Renal cortex interstitium (tissue), 11 donors: ENCODE measurements at regions not wholly inside any gene's neighbourhood (a gene's known extent, or its start where the extent isn't known, plus 50 kb on each side); places are given as distances from the start of the nearest gene placed in this dataset.
A peak's percentile ranks its signal among the peaks of the same experiment; 100 is the strongest.

Experiments
- DNase-seq, 11 donors: peaks; one replicate each; pipeline ENCODE4 v3.0.0-alpha.2; 2013; ENCODE audit warnings: low read depth in 9 of 11, low spot score in 4 of 11; ENCODE audit errors: extremely low read depth in 1 of 11

DNA sequence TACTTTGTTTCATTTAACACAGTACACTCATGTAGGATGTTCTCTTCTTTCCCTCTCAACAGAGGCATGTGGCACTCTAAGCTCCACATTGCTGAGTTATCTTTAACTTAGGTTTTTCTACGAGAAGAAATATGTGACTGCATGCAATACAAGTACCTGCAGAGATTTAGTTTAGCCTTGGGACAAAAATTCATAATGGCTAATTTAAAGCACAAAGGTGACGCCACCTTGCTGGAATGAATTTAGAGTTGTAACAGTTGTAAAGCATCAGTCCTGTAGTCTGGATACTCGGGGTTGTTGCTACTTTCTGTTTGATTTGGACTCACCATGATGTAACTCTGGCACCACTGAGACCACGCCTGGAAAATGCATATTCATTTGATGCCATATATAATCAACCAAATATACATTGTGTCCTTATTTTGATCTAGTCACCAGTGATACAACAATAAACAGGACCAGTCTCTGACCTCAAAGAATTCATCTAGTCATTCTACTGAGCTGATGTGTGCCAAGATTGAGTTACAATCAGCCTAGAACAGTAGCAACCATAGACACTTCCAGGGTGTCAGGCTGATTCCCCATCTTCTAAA lies 451.0 kb upstream of the ZFP42 start:
- DNase-seq: no peak

DNA sequence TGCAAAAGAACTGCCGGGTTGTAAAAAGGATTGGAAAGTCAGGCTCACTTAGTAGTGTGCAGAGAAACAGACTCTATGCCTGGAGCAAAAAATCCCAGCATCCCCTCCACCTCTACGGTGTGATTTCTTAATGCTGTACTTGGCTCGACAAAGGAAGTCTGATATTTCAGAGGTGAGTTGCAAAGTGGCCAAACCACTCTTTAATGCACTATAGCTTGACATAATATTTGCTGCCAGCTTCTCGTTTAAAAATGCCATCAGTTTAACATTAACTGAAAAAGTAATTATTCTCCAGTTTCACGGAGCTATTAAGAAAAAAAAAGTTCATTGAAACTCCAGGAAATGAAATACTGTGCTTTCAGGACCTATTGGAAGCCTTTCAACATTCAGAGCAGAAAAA lies 448.3 kb upstream of the ZFP42 start:
- peak in 10 of 11 donors; percentile 7 to 50 (median 25) for DNase-seq

DNA sequence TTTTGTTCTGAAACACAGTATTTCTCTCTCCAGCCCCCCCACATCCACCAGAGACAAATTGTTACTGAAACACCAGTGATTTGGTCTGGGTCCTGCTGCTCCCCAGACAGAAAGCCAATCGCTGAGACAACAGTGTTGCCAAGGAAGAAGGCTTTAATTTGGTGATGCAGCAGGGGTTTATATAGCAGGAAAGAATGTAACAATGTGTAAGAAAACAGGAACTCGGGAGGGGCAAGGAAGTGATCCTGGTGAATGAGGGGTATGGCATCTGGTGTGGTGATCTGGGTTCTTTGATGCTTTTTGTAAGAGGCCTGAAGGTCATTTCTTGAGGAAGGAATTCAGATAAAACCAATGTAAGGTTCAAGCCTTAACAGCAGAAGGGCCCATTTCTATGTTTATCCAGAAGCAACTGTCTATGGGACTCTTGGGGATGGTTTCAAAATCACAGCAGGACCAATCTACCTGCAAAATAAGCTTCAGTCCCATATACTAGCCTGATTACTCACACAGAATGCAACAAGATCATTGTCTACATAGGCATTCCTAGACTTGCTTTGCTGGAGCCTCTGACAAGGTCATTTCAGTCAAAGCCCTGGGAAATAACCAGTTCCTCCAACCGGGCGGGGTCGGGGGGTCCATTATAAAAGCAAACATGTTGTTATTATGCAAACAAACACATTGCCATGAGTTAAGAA lies 445.2 kb upstream of the ZFP42 start:
- DNase-seq: no peak

DNA sequence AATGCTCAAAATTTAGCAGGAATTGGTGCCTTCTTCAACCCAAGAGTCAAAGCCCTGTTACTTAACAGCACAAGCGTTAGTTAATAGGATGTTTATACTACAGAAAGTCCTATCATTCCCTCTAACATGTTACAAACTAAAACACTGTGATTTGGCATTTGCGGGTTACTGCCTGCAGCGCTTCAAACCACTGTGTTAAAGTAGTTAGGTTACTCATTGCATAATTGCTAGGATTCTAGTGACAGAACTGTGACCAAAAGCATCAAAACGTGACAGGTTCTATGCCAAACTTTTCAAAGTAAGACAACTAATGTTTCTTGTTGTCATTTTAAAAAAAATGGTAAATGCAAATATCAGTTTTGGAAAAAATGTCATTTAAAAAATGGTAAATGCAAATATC lies 442.8 kb upstream of the ZFP42 start:
- DNase-seq: no peak

DNA sequence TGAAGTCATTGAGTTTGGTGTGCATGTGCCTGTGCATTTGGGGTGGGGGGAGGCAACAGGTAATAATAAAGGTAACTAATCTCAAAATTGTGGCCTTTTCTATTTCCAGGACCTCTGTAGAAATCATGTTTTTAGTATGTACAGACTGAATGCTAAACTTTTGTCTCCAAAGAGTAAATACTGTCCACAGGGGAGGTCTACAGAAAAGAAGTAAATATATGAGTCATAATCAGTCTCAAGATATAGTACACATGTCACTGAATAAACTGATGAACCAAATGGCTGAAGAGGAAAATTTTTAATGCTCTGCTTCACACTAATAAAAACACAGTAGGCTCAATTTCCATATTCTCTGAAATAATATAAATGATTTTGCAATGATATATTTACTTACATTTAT lies 440.4 kb upstream of the ZFP42 start:
- no peak for DNase-seq

DNA sequence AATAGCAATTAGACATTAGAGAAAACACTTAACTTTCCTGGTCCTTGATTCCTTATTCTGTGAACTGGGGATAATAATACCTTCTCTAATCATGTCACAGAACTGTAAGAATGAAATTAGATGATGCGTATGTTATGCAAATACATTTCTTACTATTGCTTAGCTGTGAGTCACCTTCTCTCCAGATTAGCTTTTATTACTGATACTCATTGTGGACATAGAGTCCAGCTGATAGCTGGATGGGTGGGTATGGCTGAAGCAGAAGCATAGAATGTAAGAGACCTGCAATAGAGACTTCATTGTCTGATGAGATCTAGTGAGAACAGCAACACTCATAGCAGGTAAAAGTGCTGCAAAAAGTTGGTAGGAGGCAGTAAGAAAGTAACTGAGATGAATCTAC lies 437.2 kb upstream of the ZFP42 start:
- no peak for DNase-seq

DNA sequence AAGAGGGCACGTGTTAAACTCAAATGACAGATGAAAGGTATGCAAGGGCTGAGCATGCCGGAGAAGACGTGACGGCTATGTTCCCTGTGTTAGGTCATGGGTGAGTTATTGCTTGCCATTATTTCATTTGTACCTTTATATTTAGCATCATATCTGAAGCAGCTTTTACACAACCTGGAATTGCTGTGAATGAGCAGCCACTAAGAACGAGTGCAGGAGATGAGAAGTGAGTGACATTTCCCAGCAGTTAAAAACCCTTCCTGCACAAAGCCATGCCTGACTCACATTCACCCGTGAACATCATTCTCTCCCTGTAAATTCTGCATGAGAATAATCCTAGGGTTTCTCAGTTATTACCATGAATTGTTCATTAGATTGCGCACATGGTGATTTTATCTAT lies 433.2 kb upstream of the ZFP42 start:
- no peak for DNase-seq

DNA sequence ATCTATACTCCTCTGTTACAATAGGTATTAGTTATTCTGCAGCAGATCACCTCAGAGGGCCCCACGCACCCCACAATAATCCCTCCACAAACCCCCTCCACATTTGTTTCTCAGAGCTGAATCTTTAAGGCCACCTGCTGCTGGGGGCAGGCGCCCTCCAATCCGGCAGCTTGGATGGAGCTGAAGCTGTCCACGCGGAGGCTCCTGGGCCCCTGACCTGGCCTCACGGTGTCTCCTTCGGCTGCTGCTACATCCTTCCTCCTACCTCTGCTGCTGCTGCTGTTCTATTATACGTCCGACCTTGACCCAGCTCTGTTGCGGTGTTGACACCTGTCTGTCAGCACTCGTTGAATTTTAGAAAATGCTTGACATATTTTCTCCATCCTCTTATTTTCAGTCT lies 430.2 kb upstream of the ZFP42 start:
- no peak for DNase-seq

DNA sequence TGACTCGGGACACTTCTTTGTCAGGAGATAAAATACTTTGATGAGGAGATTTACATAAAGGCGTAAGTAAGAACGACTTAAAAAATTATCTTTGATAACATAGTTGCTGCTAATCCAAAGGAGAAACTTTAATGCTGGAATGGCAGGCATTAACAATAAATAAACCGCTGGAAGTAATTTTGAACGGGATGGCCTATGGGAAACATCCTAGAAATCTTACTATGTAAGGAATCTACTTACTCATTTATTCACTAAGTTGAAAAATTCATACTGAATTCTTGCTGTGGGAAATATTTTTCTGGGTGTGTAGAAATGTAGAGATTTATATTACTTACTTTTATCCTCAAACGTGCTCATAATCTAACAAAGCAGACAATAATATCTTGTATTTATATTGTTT lies 425.7 kb upstream of the ZFP42 start:
- DNase-seq: no peak

DNA sequence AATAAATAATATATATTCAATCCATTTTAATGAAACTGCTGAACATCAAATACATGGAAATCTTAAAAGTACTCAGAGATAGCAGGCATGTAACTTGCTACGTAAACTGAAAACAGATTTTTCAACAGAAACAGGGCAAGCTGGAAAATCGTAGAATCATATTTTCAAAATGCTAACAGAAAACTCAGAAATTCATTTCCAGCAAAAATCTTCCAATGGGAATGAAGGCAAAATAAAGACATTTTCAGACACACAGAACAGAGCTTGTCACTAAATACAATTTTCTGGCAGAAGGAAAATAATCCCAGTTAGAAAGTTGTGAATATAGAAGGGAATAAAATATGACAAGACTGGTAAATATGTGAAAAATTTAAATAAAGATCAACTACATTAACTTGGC lies 419.9 kb upstream of the ZFP42 start:
- no peak for DNase-seq

DNA sequence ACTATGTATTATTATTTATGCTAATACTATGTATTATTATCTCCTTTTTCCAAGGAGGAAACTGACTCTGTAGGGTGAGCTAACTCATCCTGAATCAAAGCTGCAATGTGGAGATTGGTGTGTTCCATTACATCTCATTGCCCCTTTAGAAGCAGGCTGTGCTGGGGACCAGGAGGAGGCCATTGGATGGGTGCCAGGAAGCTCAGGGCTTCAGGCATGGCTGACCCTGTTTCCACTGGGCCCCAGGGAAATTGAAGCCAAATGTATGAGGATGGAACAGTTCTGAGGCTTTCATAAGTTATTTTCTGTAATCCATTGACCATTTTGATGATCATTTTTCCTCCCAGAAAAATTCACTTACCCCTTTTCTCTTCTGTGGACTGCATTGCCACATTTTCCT lies 418.8 kb upstream of the ZFP42 start:
- no peak for DNase-seq

DNA sequence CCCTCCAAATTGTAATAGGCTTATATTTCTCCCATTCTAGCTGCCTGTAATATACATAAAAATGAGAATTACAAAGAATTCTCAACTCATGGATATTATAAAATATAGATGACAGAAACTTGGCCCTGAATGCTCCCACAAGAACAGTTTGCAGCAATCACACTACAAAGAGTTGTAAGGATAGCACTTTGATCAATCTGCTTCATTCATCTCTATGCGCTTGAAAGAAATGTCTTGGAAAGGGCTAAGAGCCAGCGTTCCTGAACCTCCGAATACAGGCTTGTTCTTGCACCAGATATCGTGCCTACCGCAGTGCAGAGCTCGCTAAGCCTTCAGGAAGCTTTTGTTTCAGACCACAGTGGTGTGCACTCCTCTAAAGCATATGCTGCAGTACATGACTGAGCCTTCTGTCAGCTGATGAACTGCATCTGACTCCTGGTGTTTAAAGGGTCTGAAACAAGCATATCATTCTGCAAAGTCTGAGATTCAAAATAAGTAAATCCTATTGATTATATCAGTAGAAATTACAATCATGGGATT lies 417.6 kb upstream of the ZFP42 start:
- no peak for DNase-seq

DNA sequence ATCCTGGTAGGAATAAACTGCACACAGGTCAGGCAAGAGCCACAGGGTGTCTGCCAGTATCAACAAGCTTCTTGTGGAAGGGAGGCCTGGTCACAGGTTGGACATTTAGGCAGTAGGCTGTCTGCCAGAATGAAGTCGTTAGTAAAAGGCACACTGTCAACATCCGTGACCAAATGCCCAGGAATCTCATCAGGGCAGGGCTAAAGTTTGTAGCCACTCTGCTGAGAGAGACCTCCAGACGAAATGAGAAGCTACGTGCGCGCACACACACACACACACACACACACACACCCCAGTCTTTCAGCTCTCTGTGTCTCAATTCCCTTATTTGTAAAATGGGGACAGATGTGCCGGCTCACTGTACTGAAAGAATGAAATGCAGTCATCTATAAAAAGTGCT lies 408.7 kb upstream of the ZFP42 start:
- no peak for DNase-seq

DNA sequence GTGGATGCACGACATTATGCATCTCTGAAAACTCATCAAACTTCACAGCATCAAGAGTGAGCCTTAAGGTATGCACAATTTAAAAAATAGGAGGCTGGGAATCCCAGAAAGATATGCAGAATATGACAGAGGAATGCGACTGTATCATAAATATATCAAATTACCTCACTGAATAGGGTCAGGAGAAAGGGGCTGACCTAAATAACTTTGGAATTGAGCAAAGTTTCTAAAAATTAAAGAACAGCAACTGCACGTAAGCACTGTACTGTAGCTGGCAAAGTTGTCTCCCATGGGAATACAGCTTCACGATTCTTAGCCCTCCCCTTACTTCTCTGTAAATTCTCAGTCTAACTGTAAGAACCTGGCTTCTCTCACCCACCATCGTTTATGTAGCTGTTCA lies 397.4 kb upstream of the ZFP42 start:
- DNase-seq: no peak

DNA sequence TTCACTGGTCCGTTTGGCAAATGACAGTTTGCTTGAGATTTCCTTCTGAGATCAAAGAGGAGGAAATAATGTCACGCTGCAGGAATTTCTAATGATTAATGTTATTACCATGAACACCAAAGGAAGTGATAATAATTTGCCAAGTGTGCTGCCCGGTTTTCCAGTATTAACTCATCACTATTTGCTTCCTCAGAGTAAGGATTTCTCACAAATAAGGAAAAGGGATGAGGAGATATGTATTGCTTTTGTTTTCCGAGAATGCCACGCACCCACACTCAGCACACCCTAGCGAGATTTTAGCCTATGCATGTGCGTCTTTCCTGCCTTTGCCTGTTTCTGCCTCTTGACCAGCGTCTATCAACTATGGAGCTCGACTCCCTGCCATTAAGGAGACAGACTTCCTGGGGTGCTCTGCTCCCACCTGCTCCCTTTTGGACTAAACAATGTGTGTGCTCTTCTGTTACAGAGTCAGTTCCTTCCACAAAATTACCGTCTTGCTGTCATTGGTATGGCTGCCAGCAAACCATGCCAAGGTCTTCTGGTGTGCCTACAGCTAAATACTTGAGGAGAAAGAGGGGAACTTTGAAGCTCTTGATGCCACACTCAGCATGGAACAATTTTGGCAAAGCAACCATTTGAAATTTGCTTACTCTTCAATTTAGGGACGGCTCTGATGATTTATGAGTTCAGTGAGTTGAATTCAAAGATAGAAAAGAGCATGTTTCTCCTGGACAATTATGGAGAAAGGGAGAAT lies 393.1 kb upstream of the ZFP42 start:
- no peak for DNase-seq

DNA sequence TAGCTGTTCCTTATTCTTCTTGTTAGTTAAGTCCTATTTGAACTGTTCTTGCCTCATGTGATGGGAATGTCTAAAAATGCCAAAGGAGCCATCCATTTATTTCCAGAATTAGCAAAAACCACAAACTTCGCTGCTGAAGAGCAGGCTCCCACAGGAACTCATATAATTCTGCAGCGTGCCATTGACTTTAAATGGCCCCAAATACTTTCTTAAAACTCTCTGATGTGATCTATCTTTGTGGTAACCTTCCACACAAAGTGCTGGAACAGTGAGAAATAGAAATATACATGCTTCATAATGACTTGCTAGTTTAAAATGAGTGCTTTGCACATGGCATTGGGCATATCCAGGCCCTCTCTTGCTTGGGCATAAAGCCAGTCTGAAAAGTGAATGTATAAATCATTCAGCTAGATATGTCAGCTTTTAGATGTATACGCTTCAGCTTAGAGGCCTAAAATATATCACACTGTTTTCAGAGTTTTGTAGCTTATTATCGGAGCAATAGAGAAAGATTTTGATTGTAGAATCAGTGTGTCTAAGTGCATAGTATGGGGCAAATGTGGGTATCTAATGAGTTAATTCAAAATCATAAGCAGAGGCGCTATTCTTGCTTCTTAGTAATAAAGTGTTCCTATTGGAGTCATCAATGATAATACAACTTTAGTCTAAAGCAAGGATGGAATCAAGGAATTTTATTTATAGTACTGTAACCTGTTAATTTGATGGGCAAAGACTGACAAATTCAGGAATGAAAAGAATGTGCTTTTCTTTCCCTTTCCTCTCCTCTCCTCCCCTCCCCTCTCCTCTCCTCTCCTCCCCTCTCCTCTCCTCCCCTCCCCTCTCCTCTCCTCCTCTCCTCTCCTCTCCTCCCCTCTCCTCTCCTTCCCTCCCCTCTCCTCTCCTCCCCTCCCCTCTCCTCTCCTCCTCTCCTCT lies 392.2 kb upstream of the ZFP42 start:
- DNase-seq: no peak

DNA sequence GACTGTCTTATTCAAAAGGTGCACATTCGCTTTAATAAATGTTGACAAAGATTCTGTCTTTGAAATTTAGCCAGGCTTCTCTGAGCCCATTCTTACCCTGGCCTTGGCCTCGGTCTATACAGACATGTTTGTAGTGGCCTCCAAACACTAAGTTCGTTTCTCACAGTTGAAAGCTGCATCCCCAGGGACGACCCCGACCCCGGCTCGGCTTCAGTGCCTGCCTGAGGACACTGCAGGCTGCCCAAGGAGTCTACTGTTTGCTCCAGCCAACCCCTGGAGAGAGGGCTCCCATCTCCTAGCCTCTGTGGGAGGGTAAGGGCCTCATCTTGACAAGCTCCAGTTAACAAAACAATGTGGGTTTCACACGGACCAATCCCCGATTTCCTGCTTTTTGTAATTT lies 390.6 kb upstream of the ZFP42 start:
- no peak for DNase-seq

DNA sequence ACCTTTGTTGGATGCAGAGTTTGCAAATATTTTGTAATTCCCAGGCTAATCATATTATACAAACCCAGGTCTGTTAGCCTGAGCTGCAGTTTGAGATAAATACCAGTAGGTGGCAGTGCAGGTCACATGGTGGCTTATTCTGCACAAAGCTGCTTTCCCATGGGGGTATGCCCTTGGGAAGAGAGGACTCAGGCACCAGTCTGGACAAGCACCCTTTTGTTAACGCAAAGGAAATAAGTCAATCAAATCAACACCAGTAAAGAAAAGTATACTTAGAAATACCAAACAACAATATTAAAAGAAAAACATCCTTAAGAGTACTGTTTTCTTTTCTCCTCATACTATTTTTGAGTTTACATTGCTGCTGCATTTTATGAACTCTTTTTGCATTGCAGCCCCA lies 389.0 kb upstream of the ZFP42 start:
- peak in 2 of 11 donors; percentile 20 to 25 for DNase-seq

DNA sequence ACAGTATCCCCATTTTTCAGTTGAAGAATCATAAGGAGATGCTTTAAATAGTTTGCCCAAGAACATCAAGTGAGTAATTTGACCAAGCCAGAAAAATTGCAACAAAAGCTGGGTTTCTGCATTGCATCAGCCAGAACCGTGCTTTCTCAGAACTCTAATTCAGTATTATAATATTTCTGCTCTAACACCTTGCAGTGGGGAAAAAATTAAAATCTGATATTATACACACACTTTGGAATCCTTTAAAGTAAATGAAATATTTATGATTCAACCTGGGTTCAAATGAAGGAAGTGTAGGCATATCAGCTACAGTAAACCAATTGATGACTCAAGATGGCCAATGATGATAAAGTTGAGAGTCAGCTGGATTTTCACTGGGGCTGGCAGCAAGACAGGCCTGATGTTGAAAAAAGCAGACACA lies 387.6 kb upstream of the ZFP42 start:
- DNase-seq: no peak
